GM21737 (cell line): ENCODE measurements at regions not wholly inside any gene's neighbourhood (a gene's known extent, or its start where the extent isn't known, plus 50 kb on each side); places are given as distances from the start of the nearest gene placed in this dataset.
"Not testable (repeated sequence)": the region's sequence is repeated elsewhere in the genome, so short reads cannot be mapped to it uniquely, and the experiment has no call there.

Experiments used
- ATAC-seq: cut with Tn5 transposase; IDR thresholded peaks from one replicate; pipeline ENCODE4 v1.9.1; 2021; ENCODE audit warnings: mild to moderate bottlenecking, moderate library complexity; ENCODE audit not compliant: unreplicated experiment

GRCh38 chr12:127041985-127042625 is 1224.9 kb upstream of the TMEM132C start:
- peak; percentile 93 for ATAC-seq

GRCh38 chr12:127043731-127044130 is 1223.2 kb upstream of the TMEM132C start:
- no peak for ATAC-seq

- ATAC-seq: no peak
Measured at GRCh38 chr12:127044836-127045235, 1222.1 kb upstream of the TMEM132C start.

GRCh38 chr12:127046467-127046866 is 1220.5 kb upstream of the TMEM132C start:
- ATAC-seq: no peak

GRCh38 chr12:127048057-127048456 is 1218.9 kb upstream of the TMEM132C start:
- no peak for ATAC-seq

GRCh38 chr12:127048525-127048924 is 1218.4 kb upstream of the TMEM132C start:
- ATAC-seq: not testable (repeated sequence)

- no peak for ATAC-seq
Measured at GRCh38 chr12:127051139-127051538, 1215.8 kb upstream of the TMEM132C start.

GRCh38 chr12:127052511-127053232 is 1214.3 kb upstream of the TMEM132C start:
- ATAC-seq: no peak

- ATAC-seq: no peak
Measured at GRCh38 chr12:127054531-127054930, 1212.4 kb upstream of the TMEM132C start.

- no peak for ATAC-seq
Measured at GRCh38 chr12:127060310-127060847, 1206.6 kb upstream of the TMEM132C start.

GRCh38 chr12:127060933-127061332 is 1206.0 kb upstream of the TMEM132C start:
- no peak for ATAC-seq

- ATAC-seq: no peak
Measured at GRCh38 chr12:127063339-127064072, 1203.5 kb upstream of the TMEM132C start.

- ATAC-seq: no peak
Measured at GRCh38 chr12:127064207-127064606, 1202.8 kb upstream of the TMEM132C start.

GRCh38 chr12:127065595-127065994 is 1201.4 kb upstream of the TMEM132C start:
- no peak for ATAC-seq

- no peak for ATAC-seq
Measured at GRCh38 chr12:127070515-127071157, 1196.3 kb upstream of the TMEM132C start.

- ATAC-seq: no peak
Measured at GRCh38 chr12:127074161-127074560, 1192.8 kb upstream of the TMEM132C start.

GRCh38 chr12:127075981-127076380 is 1191.0 kb upstream of the TMEM132C start:
- no peak for ATAC-seq

- ATAC-seq: no peak
Measured at GRCh38 chr12:127077262-127078045, 1189.5 kb upstream of the TMEM132C start.

GRCh38 chr12:127078577-127079350 is 1188.2 kb upstream of the TMEM132C start:
- ATAC-seq: no peak

GRCh38 chr12:127079636-127080035 is 1187.3 kb upstream of the TMEM132C start:
- ATAC-seq: no peak
